HEK293 (cell line): ENCODE measurements at regions not wholly inside any gene's neighbourhood (a gene's known extent, or its start where the extent isn't known, plus 50 kb on each side); places are given as distances from the start of the nearest gene placed in this dataset.

Experiments used
- BCL11B ChIP-seq: fragments of 450-650 bp; formaldehyde crosslinking; IDR thresholded peaks from 2 replicates; pipeline ENCODE4 v1.5.1; 2016; ENCODE audit warnings: low read depth, missing biosample characterization, missing genetic modification characterization
- GLIS1 ChIP-seq: fragments of 450-650 bp; formaldehyde crosslinking; IDR thresholded peaks from 2 replicates; pipeline ENCODE4 v1.5.1; 2016; ENCODE audit warnings: missing biosample characterization, missing genetic modification characterization
- HOXD13 ChIP-seq: sonication (generic); formaldehyde crosslinking; IDR thresholded peaks from 2 replicates; pipeline ENCODE4 v1.8.0; 2022; ENCODE audit warnings: missing genetic modification reagents, borderline replicate concordance
- ZBTB8A ChIP-seq: fragments of 450-650 bp; formaldehyde crosslinking; IDR thresholded peaks from 2 replicates; pipeline ENCODE4 v1.5.1; 2016; ENCODE audit warnings: missing biosample characterization, missing genetic modification characterization
- ZFP69B ChIP-seq: fragments of 450-650 bp; formaldehyde crosslinking; IDR thresholded peaks from 2 replicates; pipeline ENCODE4 v1.5.1; 2016; ENCODE audit warnings: missing biosample characterization, missing genetic modification characterization
- ZNF140 ChIP-seq: fragments of 450-650 bp; formaldehyde crosslinking; IDR thresholded peaks from 2 replicates; pipeline ENCODE4 v1.5.1; 2016; ENCODE audit warnings: missing biosample characterization, missing genetic modification characterization
- ZNF146 ChIP-seq: fragments of 450-650 bp; formaldehyde crosslinking; IDR thresholded peaks from 2 replicates; pipeline ENCODE4 v1.5.1; 2016; ENCODE audit warnings: missing biosample characterization, missing genetic modification characterization
- ZNF169 ChIP-seq: fragments of 450-650 bp; formaldehyde crosslinking; IDR thresholded peaks from 2 replicates; pipeline ENCODE4 v1.5.1; 2016; ENCODE audit warnings: missing biosample characterization, missing genetic modification characterization
- ZNF175 ChIP-seq: fragments of 450-650 bp; formaldehyde crosslinking; IDR thresholded peaks from 2 replicates; pipeline ENCODE4 v1.5.1; 2016; ENCODE audit warnings: missing biosample characterization, missing genetic modification characterization
- ZNF2 ChIP-seq: fragments of 450-650 bp; formaldehyde crosslinking; IDR thresholded peaks from 2 replicates; pipeline ENCODE4 v1.5.1; 2016; ENCODE audit warnings: missing biosample characterization, missing genetic modification characterization
- ZNF221 ChIP-seq: fragments of 450-650 bp; formaldehyde crosslinking; IDR thresholded peaks from 2 replicates; pipeline ENCODE4 v1.5.1; 2017; ENCODE audit warnings: missing biosample characterization, missing genetic modification characterization, borderline replicate concordance
- ZNF341 ChIP-seq: fragments of 450-650 bp; formaldehyde crosslinking; IDR thresholded peaks from 2 replicates; pipeline ENCODE4; 2016; ENCODE audit warnings: low read depth, missing biosample characterization, missing genetic modification characterization
- ZNF366 ChIP-seq: fragments of 450-650 bp; formaldehyde crosslinking; conservative IDR thresholded peaks from 2 replicates; pipeline ENCODE4 v1.5.1; 2016; ENCODE audit warnings: missing biosample characterization, missing genetic modification characterization
- ZNF391 ChIP-seq: fragments of 450-650 bp; formaldehyde crosslinking; IDR thresholded peaks from 2 replicates; pipeline ENCODE4 v1.5.1; 2016; ENCODE audit warnings: low read depth, missing biosample characterization, missing genetic modification characterization, borderline replicate concordance
- ZNF394 ChIP-seq: fragments of 450-650 bp; formaldehyde crosslinking; IDR thresholded peaks from 2 replicates; pipeline ENCODE4 v1.5.1; 2016; ENCODE audit warnings: missing biosample characterization, missing genetic modification characterization, mild to moderate bottlenecking, moderate library complexity, borderline replicate concordance
- ZNF510 ChIP-seq: fragments of 450-650 bp; formaldehyde crosslinking; IDR thresholded peaks from 2 replicates; pipeline ENCODE4 v1.5.1; 2018; ENCODE audit warnings: mild to moderate bottlenecking, missing genetic modification characterization, missing biosample characterization; ENCODE audit not compliant: insufficient replicate concordance
- ZNF747 ChIP-seq: fragments of 450-650 bp; formaldehyde crosslinking; IDR thresholded peaks from 2 replicates; pipeline ENCODE4 v1.5.1; 2016; ENCODE audit warnings: missing biosample characterization, missing genetic modification characterization
- ZNF777 ChIP-seq: fragments of 450-650 bp; formaldehyde crosslinking; IDR thresholded peaks from 2 replicates; pipeline ENCODE4 v1.5.1; 2017; ENCODE audit warnings: missing biosample characterization, missing genetic modification characterization, borderline replicate concordance
- ZNF791 ChIP-seq: fragments of 450-650 bp; formaldehyde crosslinking; IDR thresholded peaks from 2 replicates; pipeline ENCODE4 v1.5.1; 2016; ENCODE audit warnings: missing biosample characterization, missing genetic modification characterization
- TF ChIP-seq, protein P1 (sequence below): fragments of 450-650 bp; formaldehyde crosslinking; IDR thresholded peaks from 2 replicates; pipeline ENCODE4 v1.5.1; 2016; ENCODE audit warnings: missing biosample characterization, missing genetic modification characterization, low read depth
- TF ChIP-seq, protein P2 (sequence below): fragments of 450-650 bp; formaldehyde crosslinking; IDR thresholded peaks from 2 replicates; pipeline ENCODE4 v1.5.1; 2017; ENCODE audit warnings: missing biosample characterization, missing genetic modification characterization
- TF ChIP-seq, protein P3 (sequence below): fragments of 450-650 bp; formaldehyde crosslinking; IDR thresholded peaks from 2 replicates; pipeline ENCODE4 v1.5.1; 2017; ENCODE audit warnings: missing biosample characterization, missing genetic modification characterization
- TF ChIP-seq, protein P4 (sequence below): fragments of 450-650 bp; formaldehyde crosslinking; conservative IDR thresholded peaks from 2 replicates; pipeline ENCODE4 v1.5.1; 2016; ENCODE audit warnings: low read depth, missing biosample characterization, missing genetic modification characterization
- TF ChIP-seq, protein P5 (sequence below): fragments of 450-650 bp; formaldehyde crosslinking; IDR thresholded peaks from 2 replicates; pipeline ENCODE4 v1.5.1; 2016; ENCODE audit warnings: missing biosample characterization, missing genetic modification characterization

DNA sequence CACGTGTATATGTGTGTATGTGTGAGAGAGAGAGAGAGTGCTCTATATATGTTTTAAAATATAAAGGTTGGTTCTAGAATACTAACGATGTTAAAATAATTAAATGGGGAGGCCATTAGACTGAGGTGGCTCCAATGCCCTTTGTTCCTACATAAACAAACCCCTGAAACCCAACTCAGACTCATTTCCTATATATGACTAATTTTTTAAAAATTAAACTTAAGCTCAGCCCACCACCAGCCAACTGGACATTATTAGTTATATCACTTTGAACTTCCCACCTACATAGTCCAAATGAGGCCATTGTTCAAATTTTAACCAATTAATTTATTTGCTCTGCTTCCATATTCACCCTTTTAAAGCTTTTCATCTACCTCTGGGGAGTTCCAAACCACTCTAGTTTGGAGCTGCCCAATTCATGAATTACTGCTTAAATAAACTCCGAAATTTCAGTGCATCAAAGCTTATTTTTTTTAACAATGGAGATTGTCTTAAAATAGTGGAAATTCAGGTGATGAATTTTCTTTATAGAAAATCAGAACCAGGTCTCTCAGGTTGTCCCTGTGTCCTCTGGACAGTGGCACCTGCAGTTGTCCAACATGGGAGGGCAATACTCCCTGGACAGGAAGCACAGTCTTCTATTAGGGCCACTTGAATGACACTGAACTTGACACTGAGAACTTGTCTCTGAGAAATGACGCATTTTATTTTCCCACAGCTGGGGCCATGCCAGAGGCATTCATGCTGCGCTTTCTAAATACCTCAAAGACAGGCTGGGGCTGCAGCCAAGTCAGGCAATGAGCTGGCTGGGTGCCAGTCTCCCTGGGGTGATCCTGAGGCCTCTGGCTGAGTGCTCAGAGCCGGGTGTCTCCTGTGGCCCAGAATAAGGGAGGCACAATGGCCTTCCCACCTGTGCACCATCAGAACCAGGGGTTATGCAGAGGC, 109.5 kb upstream of the TMEM72 start (continued):
- TF ChIP-seq, protein P1, sequence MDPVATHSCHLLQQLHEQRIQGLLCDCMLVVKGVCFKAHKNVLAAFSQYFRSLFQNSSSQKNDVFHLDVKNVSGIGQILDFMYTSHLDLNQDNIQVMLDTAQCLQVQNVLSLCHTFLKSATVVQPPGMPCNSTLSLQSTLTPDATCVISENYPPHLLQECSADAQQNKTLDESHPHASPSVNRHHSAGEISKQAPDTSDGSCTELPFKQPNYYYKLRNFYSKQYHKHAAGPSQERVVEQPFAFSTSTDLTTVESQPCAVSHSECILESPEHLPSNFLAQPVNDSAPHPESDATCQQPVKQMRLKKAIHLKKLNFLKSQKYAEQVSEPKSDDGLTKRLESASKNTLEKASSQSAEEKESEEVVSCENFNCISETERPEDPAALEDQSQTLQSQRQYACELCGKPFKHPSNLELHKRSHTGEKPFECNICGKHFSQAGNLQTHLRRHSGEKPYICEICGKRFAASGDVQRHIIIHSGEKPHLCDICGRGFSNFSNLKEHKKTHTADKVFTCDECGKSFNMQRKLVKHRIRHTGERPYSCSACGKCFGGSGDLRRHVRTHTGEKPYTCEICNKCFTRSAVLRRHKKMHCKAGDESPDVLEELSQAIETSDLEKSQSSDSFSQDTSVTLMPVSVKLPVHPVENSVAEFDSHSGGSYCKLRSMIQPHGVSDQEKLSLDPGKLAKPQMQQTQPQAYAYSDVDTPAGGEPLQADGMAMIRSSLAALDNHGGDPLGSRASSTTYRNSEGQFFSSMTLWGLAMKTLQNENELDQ (tag by site-specific recombination), result no peak
- TF ChIP-seq, protein P2, sequence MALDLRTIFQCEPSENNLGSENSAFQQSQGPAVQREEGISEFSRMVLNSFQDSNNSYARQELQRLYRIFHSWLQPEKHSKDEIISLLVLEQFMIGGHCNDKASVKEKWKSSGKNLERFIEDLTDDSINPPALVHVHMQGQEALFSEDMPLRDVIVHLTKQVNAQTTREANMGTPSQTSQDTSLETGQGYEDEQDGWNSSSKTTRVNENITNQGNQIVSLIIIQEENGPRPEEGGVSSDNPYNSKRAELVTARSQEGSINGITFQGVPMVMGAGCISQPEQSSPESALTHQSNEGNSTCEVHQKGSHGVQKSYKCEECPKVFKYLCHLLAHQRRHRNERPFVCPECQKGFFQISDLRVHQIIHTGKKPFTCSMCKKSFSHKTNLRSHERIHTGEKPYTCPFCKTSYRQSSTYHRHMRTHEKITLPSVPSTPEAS (tag by site-specific recombination), result no peak
- TF ChIP-seq ZNF169 (tag by site-specific recombination) (no peak), ZNF221 (tag by site-specific recombination) (no peak), GLIS1 (tag by site-specific recombination) (peak; percentile 95), ZNF366 (tag by site-specific recombination) (no peak), BCL11B (tag by site-specific recombination) (no peak), ZNF391 (no peak), ZNF791 (tag by site-specific recombination) (no peak), ZNF341 (tag by site-specific recombination) (no peak), ZNF394 (tag by site-specific recombination) (no peak), HOXD13 (CRISPR knock-in tag) (no peak), ZNF777 (tag by site-specific recombination) (no peak), ZNF175 (tag by site-specific recombination) (no peak), ZBTB8A (peak; percentile 42; the same call in 1 of the 2 replicates), ZNF510 (tag by site-specific recombination) (no peak), ZNF747 (tag by site-specific recombination) (no peak), ZNF146 (tag by site-specific recombination) (no peak), ZNF140 (tag by site-specific recombination) (no peak), ZFP69B (tag by site-specific recombination) (0 out of 2 replicates have a peak, but pooled peaks have one; percentile 54), ZNF2 (tag by site-specific recombination) (no peak)
- TF ChIP-seq, protein P3, sequence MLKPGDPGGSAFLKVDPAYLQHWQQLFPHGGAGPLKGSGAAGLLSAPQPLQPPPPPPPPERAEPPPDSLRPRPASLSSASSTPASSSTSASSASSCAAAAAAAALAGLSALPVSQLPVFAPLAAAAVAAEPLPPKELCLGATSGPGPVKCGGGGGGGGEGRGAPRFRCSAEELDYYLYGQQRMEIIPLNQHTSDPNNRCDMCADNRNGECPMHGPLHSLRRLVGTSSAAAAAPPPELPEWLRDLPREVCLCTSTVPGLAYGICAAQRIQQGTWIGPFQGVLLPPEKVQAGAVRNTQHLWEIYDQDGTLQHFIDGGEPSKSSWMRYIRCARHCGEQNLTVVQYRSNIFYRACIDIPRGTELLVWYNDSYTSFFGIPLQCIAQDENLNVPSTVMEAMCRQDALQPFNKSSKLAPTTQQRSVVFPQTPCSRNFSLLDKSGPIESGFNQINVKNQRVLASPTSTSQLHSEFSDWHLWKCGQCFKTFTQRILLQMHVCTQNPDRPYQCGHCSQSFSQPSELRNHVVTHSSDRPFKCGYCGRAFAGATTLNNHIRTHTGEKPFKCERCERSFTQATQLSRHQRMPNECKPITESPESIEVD (tag by site-specific recombination), result 0 out of 2 replicates have a peak, but pooled peaks have one; percentile 30
- TF ChIP-seq, protein P4, sequence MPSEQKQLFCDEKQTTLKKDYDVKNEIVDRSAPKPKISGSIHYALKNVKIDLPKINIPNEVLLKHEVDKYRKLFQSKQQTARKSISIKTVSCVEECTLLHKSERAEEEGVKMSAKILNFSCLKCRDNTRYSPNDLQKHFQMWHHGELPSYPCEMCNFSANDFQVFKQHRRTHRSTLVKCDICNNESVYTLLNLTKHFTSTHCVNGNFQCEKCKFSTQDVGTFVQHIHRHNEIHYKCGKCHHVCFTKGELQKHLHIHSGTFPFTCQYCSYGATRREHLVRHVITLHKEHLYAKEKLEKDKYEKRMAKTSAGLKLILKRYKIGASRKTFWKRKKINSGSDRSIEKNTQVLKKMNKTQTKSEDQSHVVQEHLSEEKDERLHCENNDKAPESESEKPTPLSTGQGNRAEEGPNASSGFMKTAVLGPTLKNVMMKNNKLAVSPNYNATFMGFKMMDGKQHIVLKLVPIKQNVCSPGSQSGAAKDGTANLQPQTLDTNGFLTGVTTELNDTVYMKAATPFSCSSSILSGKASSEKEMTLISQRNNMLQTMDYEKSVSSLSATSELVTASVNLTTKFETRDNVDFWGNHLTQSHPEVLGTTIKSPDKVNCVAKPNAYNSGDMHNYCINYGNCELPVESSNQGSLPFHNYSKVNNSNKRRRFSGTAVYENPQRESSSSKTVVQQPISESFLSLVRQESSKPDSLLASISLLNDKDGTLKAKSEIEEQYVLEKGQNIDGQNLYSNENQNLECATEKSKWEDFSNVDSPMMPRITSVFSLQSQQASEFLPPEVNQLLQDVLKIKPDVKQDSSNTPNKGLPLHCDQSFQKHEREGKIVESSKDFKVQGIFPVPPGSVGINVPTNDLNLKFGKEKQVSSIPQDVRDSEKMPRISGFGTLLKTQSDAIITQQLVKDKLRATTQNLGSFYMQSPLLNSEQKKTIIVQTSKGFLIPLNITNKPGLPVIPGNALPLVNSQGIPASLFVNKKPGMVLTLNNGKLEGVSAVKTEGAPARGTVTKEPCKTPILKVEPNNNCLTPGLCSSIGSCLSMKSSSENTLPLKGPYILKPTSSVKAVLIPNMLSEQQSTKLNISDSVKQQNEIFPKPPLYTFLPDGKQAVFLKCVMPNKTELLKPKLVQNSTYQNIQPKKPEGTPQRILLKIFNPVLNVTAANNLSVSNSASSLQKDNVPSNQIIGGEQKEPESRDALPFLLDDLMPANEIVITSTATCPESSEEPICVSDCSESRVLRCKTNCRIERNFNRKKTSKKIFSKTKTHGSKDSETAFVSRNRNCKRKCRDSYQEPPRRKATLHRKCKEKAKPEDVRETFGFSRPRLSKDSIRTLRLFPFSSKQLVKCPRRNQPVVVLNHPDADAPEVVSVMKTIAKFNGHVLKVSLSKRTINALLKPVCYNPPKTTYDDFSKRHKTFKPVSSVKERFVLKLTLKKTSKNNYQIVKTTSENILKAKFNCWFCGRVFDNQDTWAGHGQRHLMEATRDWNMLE (tag by site-specific recombination), result peak; percentile 62
- TF ChIP-seq, protein P5, sequence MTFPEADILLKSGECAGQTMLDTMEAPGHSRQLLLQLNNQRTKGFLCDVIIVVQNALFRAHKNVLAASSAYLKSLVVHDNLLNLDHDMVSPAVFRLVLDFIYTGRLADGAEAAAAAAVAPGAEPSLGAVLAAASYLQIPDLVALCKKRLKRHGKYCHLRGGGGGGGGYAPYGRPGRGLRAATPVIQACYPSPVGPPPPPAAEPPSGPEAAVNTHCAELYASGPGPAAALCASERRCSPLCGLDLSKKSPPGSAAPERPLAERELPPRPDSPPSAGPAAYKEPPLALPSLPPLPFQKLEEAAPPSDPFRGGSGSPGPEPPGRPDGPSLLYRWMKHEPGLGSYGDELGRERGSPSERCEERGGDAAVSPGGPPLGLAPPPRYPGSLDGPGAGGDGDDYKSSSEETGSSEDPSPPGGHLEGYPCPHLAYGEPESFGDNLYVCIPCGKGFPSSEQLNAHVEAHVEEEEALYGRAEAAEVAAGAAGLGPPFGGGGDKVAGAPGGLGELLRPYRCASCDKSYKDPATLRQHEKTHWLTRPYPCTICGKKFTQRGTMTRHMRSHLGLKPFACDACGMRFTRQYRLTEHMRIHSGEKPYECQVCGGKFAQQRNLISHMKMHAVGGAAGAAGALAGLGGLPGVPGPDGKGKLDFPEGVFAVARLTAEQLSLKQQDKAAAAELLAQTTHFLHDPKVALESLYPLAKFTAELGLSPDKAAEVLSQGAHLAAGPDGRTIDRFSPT, result no peak
